GM19438 (cell line): ENCODE measurements at regions not wholly inside any gene's neighbourhood (a gene's known extent, or its start where the extent isn't known, plus 50 kb on each side); places are given as distances from the start of the nearest gene placed in this dataset.

Experiments
- ATAC-seq: cut with Tn5 transposase; IDR thresholded peaks from one replicate; pipeline ENCODE4 v1.9.1; 2021; ENCODE audit warnings: low read depth; ENCODE audit not compliant: unreplicated experiment

DNA sequence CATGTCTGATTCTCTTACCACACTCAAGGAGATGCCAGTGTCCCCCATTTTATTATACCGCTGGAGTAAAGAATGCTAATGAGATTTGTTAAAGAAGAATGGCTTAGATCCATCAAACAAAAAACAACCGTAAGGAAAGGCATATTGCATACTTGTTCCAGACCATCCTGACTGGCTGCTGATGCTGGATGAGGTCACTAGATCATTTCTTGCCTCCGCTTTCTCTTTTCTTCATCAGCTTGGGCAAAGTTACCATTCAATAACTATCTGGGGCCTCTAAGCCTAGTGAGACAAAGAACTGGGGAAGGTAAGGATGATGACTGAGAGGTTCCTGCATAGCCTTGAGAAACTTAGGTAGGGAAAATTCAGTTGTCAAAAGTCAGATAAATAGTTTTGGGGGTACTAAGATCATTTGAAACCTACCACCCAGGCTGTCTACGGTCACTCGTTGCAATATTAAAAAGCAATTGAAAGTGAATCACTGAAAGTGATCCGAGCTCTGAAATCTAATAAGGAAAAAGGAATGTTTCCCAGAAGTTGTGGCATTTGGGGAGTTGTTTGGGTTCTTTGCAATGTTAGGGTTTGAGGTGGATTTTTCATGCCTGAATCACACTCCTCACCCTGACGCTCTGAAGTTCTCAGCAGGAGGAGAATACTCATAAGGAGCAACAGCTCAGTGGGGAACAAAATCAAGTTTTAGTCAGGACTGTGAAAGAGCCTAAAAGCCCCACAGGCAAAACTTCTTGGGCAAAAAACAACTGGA is 176.8 kb downstream of the HHIPL2 start:
- no peak for ATAC-seq

DNA sequence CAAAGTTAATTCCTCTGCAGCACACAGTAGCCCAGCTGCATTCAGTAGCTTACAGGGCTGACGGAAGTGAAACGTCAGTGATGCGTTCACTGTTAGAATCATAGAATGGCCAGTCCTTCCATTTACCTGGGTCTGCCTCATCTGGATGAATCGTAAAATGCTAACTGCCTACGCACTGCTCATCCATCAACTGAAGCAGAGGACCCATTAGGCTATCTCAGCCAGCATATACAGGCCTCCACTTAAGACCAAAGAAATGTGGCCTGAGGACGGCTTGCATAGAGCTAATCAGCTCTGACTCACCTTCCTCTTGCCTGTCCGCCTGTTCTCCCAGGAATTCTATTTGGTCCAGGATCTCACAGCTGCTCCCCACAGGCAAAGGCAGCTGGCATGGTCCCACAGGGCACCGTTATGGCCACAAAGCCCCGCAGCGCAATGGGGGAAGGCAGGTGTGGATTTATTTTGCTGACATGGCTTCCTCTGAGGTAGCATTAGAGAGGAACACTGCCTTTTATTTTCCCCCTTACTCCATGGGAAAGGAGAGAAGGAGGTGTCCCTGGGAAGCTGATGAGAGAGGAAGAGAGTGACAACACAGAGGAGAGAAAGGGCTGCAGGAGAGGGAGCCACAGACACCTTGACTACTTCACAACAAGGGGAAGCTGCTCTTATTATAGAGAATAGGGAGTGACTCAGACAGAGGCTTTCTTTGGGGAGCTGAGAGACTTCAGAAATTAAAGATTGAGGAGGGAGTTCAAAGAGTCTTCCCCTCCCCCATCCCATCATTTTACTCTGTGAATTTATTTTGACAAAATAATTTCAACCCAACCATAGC is 177.6 kb downstream of the HHIPL2 start:
- no peak for ATAC-seq

DNA sequence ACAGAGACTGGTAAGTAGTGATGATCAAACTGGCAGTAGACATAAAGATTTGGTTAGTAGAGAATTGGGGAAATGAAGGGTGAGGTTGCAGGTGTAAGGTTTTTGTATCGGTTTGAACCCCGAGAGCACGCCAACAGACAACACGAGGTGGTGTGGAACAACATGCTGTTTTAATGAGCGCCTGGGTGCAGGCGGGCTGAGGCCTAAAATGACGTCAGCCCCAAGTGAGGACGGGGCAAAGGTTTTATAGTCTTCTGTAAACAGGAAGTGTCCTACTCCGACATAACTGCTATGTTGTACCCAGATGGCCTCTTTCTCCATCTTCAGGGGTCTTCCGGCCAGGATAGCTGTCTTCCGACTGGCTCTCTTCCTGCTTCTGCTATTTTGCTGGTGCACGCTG is 178.8 kb downstream of the HHIPL2 start:
- ATAC-seq: no peak

DNA sequence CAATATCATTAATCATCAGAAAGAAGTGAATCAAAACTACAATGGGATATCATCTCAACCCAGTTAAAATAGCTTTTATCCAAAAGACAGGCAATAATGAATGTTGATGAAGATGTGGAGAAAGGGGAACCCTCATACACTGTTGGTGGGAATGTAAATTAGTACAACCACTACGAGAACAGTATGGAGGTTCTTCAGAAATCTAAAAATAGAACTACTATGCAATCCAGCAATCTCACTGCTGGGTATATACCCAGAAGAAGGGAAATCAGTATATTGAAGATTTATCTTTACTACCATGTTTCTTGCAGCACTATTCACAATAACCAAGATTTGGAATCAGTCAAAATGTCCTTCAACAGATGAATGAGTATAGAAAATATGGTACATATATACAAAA is 189.8 kb downstream of the HHIPL2 start:
- no peak for ATAC-seq

DNA sequence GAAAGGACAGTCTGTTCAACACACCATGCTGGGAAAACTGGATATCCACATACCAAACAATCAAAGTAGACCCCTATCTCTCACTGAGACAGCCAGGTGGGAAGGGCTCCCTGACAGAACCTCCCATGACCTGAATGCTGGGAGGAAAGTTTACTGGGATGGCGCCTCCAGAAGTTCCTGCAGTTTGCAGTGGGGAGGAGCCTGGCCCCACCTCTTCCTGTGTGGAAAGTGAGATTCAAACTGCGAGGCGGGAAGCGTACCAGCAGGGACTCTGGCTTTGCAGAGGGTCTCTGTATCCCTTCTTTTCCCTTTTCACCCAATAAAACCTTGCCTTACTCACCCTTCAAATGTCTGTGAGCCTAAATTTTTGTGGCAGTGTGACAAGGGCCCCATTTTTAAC is 190.7 kb downstream of the HHIPL2 start:
- ATAC-seq: no peak

DNA sequence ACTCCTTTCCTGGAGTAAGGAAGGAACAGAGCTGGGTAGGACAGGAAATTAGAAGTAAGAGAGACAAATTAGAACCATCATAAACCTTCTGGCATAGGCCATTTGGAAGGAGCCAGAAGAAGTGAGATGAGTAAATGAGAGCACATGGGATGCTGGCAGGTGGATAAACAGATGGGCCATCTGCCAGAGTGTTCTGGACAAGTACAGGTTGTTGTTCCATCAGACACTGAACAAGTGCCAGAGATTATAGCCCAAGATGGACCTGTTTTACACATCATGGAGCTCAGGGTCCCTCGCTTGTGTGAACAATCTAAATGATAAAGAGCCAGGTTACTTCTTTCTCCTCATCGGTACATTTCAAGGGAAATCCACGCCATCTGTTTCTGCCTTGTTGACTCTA is 200.3 kb downstream of the HHIPL2 start:
- no peak for ATAC-seq

DNA sequence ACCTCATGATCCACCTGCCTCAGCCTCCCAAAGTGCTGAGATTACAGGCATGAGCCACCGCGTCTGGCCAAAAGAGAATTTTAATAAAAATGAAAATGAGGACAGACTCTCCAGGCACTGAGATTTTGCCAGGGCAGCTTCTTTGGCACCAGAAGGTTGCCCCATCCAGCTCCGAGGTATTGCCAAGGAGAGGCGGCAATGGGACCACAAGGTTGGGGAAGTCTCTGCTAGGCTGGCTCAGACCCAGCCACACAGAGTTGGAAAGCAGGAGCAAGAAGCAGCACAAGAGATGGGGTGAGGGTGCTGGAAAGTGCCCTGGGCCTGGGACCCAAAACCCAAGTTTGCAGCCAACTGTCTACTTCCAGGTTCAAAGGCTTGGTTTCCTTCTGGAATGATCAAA is 200.9 kb downstream of the HHIPL2 start:
- ATAC-seq: no peak

DNA sequence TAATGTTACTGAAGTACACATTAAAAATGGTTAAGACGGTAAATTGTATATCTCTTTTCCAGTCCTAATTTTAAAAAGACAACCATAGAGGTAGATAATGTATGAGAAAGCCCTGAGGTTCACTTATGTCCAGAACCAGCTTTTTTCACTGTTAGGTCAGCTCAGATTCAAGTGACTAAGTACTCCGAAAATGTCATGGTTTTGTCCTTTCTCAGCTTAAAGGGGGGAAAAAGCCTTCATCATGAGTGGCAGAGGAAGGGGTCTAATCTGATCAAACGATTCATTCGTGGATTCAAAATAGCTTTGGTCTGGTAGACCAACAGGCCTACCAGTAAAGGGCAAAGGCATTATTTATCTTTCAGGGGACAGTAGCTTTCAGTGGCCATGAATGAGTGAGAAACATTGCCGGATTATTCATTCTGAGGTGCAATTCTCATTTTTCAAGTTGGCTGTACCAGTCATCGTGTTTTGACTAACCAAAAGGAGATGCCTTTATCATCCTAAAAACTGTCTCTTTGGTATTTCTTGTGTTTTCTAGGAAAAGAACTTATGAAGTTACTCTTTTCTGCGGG is 208.4 kb downstream of the HHIPL2 start:
- no peak for ATAC-seq

DNA sequence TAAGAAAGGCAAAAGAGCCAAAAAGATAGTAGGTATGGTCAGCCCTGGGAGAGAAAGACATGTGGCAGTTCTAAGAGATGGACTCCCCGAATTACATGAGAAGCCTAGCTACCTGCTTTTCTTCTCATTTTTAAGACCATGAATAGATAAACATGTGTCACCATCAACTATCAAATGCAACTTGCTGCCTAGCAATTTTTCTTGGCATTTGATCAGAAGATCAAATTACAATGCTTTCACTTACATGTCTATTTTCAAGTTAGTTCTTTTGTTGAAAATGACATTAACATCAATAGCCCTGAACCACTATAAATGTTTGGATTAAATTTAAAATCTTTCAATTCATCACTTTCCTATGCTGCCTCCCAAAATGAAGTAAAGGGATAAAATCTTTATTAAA is 212.3 kb downstream of the HHIPL2 start:
- ATAC-seq: no peak

DNA sequence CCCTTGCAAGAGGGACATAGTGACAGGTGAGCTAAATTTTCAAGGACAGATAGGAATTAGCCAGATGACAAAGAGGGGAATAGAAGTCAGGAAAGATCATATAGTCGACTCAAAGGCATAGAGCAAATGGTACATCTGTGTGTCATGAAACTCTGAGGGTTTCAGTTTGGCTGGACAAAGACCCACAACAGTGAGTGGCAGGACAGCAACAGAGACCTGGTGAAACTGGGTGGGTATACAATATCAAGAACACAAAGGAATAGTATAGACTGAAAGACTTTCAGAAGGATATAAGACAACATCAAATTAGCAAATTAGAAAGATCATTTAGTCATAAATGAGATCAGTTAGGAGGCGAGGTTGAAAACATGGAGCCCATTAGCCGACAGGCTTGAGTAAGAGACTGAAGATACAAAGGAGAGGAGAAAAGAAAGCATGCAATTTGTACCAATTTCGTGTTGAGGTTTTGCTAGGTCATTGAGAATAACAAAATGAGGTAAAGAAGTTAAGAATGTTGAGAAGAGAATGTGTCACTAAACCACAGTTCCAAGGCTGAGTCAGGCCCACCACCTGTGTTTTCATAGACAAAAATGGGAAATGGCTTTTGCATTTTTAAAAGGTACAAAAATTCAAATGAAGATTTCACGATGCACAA is 213.8 kb downstream of the HHIPL2 start:
- ATAC-seq: no peak

DNA sequence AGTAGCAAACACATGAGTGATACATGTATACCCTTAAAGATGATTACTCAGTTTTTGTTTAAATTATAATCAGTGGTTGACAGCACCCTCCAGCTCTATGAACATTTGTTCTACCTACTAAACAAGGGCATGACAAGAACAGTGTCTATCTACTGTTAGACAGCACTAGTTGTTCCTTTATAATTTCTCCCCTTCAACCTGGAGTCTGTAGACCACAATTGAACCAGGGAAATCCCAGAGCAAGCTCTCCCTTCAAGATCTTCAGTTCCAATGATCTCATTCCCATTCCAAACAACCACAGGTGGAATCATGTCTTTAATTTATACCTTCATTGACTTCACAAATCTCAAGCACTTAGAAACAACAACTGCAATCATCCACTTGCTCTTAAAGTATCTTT is 216.1 kb downstream of the HHIPL2 start:
- no peak for ATAC-seq

DNA sequence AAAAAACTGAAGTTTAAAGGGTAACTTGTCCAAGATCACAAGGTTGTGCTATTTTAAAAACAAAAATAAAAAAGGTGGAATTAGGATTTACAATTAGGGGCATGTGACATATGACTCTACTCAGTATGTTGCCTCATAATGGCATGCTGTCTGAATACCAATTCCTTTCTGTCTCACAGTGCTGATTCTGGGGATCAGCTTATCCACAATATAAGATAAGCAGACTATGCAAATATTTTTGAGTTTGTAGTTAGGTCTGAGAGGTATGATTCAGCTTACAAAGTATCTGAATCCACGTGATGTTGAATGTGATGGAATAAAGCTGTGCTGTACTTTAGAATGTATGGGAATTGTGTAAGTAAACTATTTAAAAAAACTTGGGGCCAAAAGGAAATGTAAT is 216.6 kb downstream of the HHIPL2 start:
- no peak for ATAC-seq

DNA sequence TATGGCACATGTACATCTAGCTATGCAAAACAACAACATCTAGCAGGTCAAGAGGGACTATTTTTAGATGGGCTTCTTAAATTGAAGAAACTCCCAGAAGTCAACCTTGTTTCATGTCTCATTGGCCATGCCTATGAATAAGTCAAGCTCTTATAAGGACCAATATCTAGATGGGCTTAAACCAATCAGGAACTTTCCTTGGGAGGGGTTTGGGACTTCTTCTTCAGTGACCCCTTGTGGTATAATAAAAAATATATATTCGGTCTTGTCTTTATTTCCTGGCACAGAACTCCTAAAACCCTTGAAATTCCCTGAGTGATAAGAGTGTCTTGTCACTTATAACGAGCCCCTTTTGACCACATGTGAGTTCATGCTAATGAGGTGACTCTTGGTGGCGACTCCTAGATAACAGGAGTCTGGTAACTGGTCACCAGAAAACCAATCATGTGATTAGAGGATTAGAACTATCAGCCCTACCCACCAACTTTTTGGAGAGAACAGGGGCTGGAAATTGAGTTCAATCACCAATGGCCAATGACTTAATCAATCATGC is 218.3 kb downstream of the HHIPL2 start:
- no peak for ATAC-seq

DNA sequence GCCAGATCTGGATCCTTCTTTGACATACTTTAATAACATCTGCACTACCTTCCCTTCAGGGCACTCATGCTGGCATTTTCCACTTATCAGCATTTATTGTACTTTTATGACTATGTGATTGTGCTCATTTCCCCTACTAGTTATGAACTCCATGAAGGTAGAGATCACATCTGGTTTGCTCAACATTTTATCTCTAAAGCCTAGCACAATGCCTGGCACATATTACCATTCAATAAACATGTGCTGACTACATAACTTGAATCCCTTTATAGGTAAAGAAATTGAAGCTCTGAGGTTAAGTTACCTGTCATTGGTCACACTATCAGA is 221.2 kb downstream of the HHIPL2 start:
- ATAC-seq: no peak

DNA sequence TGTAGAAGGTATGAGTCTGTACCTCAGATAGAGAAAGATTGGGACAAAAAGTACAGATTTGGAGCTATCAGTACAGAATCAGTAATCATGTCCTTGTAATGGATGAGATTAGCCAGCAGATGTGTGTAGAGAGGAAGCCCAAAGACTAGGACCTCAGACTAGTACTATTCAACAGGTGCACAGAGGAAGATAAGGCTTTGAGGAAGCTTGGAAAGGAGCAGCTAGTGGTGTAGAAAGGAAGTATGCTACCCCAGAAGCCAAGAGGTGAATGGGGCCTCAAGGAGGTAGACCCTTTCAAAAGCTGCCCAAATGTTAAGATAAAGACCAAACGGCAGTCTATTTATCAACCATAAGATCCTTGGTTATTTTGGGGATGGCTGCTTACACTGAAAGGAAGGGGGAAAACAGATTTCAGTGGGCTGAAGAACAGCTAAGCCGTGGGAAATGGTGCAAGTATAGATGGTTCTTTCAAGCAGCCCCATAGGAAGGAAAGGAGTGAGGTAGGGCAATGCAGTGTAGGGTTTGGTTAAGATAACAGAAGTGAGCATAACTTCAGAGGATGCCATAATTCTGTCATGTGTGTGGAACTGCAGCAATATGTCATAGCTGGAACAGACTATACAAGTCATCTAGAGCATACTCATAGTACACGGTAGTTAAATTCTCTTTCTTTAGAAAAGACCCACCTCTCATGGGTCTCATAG is 221.7 kb downstream of the HHIPL2 start:
- ATAC-seq: no peak

DNA sequence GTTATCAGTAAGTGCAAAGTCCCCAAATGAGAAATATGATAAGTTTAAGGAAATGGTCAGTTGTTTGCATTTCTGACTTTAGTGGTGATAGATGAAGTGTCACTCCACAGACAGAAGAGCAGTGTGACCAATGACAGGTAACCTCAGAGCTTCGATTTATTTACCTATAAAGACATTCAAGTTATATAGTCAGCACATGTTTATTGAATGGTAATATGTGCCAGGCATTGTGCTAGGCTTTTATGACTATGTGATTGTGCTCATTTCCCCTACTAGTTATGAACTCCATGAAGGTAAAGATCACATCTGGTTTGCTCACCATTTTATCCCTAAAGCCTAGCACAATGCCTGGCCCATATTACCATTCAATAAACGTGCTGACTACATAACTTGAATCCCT is 222.4 kb downstream of the HHIPL2 start:
- ATAC-seq: no peak

DNA sequence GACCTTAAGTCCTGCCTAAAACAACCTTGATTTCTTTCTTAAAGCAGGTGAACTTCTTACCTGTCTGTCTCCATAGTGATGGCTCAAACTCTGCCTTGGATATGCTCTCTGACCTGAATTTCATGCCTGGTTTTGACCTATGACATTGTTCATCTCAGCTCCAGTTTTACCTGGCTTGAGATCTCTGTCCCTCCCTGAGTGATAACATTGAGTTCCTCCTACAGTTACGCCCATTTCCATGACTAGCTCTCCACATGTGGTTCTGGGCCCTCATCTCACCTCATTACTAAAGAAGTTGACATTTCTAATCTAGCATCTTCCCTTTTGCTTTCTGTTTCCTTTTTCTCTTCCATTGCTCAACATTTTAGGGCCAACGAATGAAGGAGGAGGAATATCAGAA is 233.1 kb downstream of the HHIPL2 start:
- no peak for ATAC-seq

DNA sequence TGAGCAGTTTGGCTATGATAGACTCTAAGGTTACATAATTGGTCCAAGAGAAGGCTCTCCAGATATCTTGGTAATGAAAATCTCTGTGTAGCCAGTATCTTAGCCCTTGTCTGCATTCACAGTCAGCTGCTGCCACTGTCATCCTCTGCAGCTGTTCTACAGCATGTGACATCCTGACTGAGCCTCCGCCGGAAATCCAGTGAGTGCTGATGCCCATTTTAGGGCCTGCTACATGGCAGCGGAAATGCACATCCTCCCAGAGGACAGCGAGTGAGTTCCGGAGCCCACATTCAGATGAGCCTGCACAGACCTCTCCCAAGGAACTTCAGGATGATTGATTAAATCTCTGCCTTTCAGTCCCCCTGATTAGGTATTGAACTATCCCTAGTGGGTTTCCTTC is 237.1 kb downstream of the HHIPL2 start:
- ATAC-seq: no peak

DNA sequence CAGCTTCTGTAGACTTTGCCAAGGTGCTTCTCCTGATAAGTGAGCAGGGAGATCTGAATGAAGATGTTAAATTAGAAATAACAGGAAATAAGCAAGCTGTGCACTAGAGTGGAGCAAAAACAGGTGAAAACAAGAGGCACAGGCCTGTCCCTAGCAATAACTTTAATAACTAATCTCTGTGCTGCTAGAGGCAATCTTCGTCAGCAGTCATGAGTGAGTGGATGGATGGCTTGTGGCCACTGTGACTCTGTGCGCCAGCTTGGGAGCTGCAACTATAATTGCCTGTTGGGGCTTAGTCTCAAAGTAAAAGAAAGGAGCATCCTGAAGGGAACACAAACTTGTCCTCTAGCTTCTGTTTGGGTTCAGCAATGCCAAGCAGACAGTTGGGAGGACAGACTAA is 240.3 kb downstream of the HHIPL2 start:
- ATAC-seq: no peak

DNA sequence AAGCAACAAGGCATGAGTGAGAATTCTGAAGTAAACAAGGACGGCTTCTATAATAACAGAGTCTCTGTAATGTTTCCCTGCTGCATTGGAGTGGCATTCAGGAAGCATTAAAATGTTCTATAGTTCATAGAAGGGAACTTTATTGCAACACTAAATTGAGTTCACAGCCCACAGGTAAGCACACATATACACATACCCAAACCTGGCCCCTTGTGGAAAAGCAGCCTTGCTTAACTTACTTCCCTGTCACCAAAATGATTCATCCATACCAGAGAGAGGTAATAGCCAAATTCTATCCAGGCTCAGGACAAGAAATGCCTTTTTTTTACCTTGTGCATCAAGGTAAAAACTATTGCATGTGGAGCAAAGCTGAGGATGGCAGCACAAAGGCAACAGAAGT is 241.4 kb downstream of the HHIPL2 start:
- no peak for ATAC-seq

DNA sequence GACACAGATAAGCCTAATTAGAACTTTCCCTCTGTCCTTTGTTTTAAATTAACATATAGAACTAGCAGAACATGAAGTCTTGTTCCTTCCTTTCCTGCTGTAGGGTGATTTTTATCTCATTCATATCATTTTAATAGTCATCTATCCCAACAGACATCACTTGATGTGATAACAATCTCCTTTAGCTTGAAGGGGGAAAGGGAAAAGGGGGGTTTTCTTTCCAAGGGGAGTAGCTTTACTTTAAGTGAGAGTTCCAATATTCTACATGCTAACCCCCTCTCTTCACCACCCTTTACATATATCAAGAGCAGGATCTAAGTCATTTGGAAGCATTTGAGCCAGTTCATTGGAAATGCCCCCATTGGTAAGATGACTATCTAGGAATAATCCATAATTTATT is 241.9 kb downstream of the HHIPL2 start:
- no peak for ATAC-seq
